ENCODE measurements at regions not wholly inside any gene's neighbourhood (a gene's known extent, or its start where the extent isn't known, plus 50 kb on each side); places are given as distances from the start of the nearest gene placed in this dataset.
"Not testable (repeated sequence)": the region's sequence is repeated elsewhere in the genome, so short reads cannot be mapped to it uniquely, and the experiment has no call there.

GRCh38 chr12:71385155-71385554, 54.4 kb upstream of the LGR5 start:
- no peak for DNase-seq
- ATAC-seq (ENCODE audit: poor library complexity) = no peak
- intact Hi-C loops (cut with DNase I) = no loop called here

- ATAC-seq (ENCODE audit: poor library complexity); intact Hi-C loops (cut with DNase I); DNase-seq: not testable (repeated sequence)
These were observed 62.8 kb upstream of the LGR5 start for GRCh38 chr12:71376711-71377355.

DNA sequence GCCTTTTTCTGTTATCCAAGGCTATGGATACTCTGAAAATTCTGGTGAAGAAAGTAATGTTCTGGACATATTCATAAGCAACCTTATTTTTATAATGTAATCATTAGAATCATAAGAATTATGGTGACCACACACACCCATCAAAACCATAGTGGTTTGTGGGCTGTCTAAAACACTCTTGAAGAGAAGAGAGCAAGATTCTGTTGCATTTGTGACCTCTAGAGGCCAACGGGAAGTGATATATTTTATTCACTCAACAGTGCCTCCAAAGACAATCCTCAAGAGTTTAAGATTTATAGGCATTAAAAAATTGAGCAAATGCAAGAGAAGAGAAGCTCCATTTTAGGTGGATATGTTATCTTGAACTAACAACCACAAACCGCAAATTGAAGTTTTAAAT, 68.5 kb upstream of the LGR5 start:
- DNase-seq = no peak
- ATAC-seq (ENCODE audit: poor library complexity) = no peak
- intact Hi-C loops (cut with DNase I) = no loop called here

DNA sequence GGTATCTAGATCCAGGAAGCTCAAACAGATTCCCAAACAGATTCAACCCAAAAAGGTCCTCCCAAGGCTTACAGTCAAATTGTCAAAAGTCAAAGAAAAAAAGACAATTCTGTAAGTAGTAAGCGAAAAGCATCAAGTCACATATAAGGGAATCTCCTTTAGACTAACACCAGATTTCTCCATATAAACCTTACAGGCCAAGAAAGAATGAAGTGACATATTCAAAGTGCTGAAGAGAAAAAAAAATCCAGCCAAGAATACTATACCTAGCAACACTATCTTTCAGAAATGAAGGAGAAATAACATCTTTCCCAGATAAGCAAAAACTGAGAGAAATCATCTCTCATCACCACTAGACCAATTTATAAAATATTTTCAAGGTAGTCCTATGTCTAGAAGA, 79.6 kb upstream of the LGR5 start:
- ATAC-seq (ENCODE audit: poor library complexity) (no peak), DNase-seq (no peak)
- intact Hi-C loops (cut with DNase I) = no loop called here

- no peak for DNase-seq
- no peak for ATAC-seq (ENCODE audit: poor library complexity)
- intact Hi-C loops (cut with DNase I) = no loop called here
These were observed 83.0 kb upstream of the LGR5 start for GRCh38 chr12:71356569-71356968.

GRCh38 chr12:71354871-71355270, 84.7 kb upstream of the LGR5 start:
- no peak for ATAC-seq (ENCODE audit: poor library complexity)
- no peak for DNase-seq
- intact Hi-C loops (cut with DNase I) = no loop called here

DNA sequence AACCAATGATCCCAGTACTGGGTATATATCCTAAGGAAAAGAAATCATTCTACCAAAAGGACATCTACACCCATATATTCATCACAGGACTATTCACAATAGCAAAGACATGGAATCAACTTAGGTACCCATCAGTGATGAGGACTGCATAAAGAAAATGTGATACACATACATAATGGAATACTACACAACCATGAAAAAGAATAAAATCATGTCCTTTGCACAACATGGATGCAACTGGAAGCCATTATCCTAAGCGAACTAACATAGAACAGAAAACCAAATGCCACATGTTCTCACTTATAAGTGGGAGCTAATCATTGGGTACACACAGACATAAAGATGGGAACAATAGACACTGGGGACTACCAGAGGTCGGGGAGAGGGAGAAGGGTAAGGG, 86.0 kb upstream of the LGR5 start:
- DNase-seq (no peak), ATAC-seq (ENCODE audit: poor library complexity) (no peak)
- intact Hi-C loops (cut with DNase I) = no loop called here

DNA sequence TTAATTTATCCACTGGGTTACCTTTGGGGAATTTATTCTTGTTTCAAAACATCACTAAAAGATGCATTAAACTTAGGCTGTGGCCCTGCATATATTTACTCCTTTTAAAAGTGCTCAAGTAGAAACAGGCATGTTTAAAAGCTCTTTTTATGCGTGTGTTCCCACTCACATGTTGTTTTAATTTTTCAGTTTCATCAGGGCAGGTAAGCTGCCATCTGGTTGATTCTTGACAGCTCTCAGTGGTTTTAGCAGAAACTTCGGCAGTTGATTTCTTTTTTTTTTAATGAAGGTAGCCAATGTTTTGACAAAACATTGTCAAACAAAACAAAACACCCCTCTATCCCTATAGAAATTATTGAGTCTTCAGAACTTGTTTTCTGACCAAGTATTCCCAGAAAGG, 89.6 kb upstream of the LGR5 start:
- intact Hi-C loops (cut with DNase I) = no loop called here
- DNase-seq = no peak
- no peak for ATAC-seq (ENCODE audit: poor library complexity)

- ATAC-seq (ENCODE audit: poor library complexity) (no peak), DNase-seq (no peak)
- intact Hi-C loops (cut with DNase I) = no loop called here
These were observed 100.7 kb upstream of the LGR5 start for GRCh38 chr12:71338933-71339332.

DNA sequence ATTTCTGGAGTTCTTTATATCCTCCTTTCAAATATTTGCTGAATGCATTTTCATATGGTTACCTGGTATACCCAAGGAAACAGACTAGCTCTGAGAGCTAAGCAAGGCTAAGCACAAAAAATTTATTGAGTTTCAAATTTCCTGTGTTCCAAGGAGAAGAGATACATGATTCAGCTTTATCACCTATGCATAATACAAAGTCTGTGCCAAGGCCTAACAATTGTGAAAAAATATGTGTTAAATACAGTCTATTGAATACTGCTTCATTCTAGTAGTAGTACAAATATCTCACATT, 103.7 kb upstream of the LGR5 start:
- ATAC-seq (ENCODE audit: poor library complexity) (no peak), DNase-seq (no peak)
- intact Hi-C loops (cut with DNase I) = no loop called here

DNA sequence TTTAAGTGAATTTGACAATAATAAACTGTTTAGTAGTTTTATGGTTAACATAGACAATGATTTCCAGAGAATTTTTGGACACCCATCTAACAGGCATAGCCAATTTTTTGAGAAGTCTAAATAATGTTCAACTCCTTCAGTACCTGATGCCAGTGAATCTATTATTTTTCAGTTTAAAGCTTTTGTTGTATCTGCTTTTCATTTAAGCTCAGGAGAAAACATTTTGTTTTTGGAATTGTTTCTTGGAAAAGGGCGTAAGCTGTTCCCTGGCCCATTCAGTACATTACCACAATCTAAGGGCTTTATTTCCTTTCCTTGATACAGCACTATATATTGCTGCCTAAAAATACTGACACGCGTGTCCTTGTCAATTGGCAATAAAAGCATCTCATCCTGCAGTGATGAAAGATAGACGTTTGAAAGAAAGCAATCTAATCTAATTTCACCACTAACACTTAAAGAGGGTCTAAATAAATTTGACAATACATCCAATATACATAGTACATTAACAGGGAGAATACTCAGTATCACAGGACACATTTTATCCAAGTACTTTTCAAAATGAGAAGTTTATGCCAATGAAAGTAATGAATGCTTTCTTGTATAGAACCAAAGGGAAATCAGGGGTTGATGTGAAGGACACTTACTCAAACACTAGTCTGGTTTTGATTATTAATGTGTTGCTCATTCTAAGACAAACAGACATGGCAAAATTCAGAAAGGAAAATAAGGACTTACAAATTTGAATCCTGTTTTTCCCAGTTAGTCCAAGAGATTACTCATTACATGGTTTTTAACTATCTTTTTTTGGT, 104.2 kb upstream of the LGR5 start:
- ATAC-seq (ENCODE audit: poor library complexity) = no peak
- no peak for DNase-seq
- intact Hi-C loops (cut with DNase I) = no loop called here

- intact Hi-C loops (cut with DNase I) = no loop called here
- DNase-seq (no peak), ATAC-seq (ENCODE audit: poor library complexity) (no peak)
These were observed 106.2 kb upstream of the LGR5 start for GRCh38 chr12:71333418-71333817.

DNA sequence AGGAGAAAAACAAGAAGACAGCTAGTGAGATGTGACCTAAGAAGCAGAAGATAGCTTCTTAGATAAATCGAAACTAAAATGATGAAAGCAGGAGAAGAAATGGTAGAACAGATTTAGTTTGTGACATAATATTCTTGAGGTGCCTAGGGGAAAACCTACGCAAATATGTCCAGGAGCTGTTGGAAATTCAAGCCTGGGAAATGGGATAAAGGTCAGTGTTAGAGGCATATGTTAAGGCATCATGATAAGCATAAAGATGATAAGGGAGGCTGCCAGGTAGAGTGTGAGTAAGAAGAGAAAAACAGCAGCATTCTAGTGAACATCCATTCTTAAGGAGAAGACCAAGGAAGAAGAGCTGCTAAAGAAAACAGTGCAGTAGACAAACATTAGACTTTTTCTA, 109.6 kb upstream of the LGR5 start:
- ATAC-seq (ENCODE audit: poor library complexity) = no peak
- intact Hi-C loops (cut with DNase I) = no loop called here
- DNase-seq = no peak

DNA sequence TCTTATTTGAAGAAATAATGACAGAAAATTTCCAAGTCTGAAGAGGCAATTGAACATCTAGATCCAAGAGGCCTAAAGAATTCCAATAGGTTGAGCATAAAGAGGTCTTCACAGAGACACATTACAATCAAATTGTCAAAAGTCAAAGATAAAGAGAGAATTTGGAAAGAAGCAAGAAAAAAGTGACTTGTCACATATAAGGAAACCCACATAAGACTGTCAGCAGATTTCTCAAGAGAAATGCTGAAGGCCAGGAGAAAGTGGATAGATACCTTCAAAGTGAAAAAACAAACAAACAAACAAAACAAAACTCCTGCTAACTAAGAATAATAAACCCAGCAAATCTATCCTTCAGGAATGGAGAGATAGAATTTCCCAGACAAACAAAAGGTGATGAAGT, 118.1 kb upstream of the LGR5 start:
- intact Hi-C loops (cut with DNase I) = no loop called here
- ATAC-seq (ENCODE audit: poor library complexity) (no peak), DNase-seq (no peak)

- intact Hi-C loops (cut with DNase I) = no loop called here
- DNase-seq = no peak
- ATAC-seq (ENCODE audit: poor library complexity) = no peak
These were observed 118.5 kb upstream of the LGR5 start for GRCh38 chr12:71321130-71321529.

DNA sequence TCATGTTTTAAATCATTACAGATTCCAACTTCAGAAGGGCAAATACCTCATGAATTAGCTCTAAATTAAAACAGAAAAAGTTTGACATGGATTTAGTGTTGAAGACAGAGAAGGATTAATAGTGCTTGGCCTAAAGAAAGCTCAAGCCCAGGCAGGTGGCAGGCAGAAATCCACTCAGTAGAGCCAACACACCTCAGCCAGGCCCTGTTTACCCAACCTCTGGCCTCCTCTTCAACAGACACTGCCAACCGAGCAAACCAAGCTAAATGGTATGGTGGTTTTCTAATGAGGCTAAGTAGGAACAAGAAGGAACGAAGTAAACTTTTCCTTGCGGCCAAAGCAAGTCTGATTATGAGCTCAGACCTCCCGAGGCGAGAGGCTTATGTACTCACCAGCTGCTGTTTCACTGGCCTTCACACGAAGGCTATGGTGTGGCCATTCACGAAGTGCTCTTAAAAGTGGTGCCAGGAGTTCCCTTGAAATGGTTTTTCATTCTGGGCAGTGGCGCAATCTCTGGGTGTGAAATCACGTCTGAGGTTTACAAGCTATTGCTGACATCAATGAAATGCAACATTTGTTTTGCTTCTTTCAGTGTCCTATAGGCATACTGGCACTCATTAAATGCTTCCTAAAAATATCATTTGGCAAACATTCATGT, 124.1 kb upstream of the LGR5 start:
- ATAC-seq (ENCODE audit: poor library complexity) (no peak), DNase-seq (no peak)
- intact Hi-C loops (cut with DNase I) = no loop called here

DNA sequence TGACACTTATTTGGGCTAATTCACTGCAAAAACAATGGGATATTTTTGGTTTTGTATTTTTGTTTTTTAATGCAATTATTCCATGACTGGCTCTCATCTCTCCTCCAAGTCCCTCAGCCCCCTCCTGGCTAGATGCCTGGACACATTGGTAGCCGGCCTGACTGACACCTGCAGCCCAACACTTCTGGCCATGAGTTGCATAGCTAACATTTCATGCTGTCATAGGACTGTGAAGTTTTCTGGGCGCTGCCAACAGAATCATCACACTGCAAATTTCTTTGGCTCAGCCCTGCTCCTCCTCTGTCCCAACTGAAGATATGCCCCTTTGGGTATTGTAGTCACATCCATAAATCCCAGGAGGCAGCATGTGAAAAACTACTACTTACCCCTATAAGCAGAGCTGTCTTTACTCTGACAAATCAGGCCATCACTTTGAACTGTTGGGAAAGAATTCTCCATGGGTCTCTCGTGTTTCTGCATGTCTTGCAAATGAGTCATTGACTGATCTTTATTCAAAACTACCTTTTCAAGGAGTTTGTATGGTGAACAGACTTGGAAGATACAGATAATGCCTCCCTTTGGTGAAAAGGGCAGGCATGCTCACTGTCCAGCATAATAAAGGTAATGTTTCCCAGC, 126.7 kb upstream of the LGR5 start:
- ATAC-seq (ENCODE audit: poor library complexity) = no peak
- DNase-seq = no peak
- intact Hi-C loops (cut with DNase I) = no loop called here

GRCh38 chr12:71311611-71312010, 128.0 kb upstream of the LGR5 start:
- DNase-seq; intact Hi-C loops (cut with DNase I); ATAC-seq (ENCODE audit: poor library complexity): not testable (repeated sequence)

DNA sequence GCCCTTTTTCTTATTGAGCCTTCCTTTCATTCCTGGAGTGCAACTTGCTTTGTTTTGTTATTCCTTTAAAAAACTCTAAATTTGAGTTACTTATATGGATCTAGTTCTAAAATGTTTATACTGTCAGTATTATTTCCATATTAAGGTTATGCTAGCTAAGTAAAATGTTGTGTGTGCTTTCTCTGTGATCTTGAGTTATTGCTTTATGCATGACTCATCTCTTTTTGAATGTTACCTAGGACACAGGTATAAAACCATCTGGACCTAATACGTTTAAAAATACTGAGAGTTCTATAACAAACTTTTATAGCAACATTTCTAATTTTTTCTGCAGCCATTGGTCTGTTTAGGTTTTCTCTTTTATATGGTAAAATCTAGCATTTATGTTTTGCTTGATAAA, 132.8 kb upstream of the LGR5 start:
- ATAC-seq (ENCODE audit: poor library complexity) = no peak
- intact Hi-C loops (cut with DNase I) = no loop called here
- DNase-seq = no peak

DNA sequence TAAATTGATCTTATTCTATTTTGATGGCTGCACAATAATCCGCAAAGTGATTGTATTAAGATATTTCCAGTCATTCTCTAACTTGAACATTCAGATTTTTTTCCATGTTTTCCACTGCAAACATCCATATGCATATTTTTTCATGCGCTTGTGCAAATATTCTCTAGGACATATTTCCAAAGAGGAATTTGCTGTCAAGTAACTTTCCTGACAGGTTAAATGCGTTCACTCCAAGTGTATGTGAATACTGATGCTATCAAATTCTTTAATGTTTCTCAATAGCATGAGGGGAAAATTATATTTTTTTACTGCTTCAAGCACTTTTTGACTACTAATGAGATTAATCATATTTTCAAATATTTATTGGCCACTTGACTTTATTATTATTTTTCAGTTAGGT, 135.3 kb upstream of the LGR5 start:
- DNase-seq (no peak), ATAC-seq (ENCODE audit: poor library complexity) (no peak)
- intact Hi-C loops (cut with DNase I) = no loop called here

All from Right ventricle myocardium superior (tissue), 1 donor.